Bone marrow (tissue), 2 donors: ENCODE measurements at regions not wholly inside any gene's neighbourhood (a gene's known extent, or its start where the extent isn't known, plus 50 kb on each side); places are given as distances from the start of the nearest gene placed in this dataset.

ENCODE experiments used
- DNase-seq, 2 donors: peaks; one replicate each; lab custom pipeline; 2025; lab: John Stamatoyannopoulos, UW

DNA sequence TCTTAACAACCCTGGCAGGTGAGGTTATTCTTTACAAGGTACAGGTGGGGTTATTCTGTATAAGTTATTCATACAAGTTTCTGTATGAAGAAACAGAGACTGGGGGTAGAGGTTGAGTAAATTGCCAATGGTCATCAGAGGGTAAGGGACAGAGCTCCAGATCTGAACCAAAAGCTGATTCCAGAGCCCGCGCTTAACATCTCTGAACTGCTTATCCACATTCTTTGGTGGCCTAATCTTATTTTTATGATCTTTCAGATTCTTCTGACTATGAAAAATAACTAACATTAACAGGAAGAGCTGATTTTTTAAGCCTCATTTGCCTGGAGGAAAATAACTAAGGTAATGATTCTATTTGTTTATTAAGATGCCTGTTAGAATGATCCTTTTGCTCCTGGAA is 63.9 kb upstream of the BARHL2 start:
- DNase-seq = no peak

GRCh38 chr1:90779573-90779972 is 62.5 kb upstream of the BARHL2 start:
- DNase-seq = no peak

GRCh38 chr1:90778486-90778885 is 61.4 kb upstream of the BARHL2 start:
- DNase-seq = no peak

DNA sequence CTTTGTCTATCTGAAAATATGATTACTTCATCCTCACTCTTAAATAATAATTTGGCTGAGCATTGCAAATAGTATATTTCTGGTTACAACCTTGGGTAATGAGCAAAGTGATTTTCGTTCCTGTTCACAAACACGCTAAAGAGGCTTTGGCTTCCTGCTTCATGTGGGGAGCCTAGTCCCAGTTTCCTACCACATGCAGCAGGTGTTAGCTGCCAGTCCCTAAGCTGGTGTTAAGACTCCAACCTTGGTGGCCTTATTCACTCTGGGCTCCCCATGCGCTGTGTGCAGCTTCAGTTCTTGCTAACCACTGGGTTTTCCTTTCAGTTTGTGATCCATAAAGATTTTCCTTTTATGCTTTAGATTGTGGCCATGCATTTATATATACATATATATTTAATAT is 56.7 kb upstream of the BARHL2 start:
- DNase-seq = no peak

GRCh38 chr1:90768826-90769225 is 51.7 kb upstream of the BARHL2 start:
- no peak for DNase-seq

DNA sequence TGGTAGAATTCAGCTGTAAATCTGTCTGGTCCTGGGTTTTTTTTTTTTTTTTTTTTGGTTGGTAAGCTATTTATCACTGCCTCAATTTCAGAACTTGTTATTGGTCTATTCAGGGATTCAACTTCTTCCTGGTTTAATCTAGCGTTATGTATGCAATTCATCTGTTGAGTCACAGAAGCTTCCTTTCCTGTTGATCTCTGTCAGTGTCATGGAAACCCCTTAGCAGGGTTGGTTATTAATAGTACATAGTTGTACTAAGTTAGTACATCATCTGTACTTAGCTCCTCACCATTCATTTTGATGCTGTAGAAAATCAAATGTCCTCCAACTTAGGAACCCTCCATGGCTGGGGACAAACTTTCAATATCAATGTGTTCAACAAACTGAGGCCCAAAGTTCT is 51.0 kb upstream of the BARHL2 start:
- DNase-seq = no peak
